ENCODE measurements at regions not wholly inside any gene's neighbourhood (a gene's known extent, or its start where the extent isn't known, plus 50 kb on each side); places are given as distances from the start of the nearest gene placed in this dataset.

DNA sequence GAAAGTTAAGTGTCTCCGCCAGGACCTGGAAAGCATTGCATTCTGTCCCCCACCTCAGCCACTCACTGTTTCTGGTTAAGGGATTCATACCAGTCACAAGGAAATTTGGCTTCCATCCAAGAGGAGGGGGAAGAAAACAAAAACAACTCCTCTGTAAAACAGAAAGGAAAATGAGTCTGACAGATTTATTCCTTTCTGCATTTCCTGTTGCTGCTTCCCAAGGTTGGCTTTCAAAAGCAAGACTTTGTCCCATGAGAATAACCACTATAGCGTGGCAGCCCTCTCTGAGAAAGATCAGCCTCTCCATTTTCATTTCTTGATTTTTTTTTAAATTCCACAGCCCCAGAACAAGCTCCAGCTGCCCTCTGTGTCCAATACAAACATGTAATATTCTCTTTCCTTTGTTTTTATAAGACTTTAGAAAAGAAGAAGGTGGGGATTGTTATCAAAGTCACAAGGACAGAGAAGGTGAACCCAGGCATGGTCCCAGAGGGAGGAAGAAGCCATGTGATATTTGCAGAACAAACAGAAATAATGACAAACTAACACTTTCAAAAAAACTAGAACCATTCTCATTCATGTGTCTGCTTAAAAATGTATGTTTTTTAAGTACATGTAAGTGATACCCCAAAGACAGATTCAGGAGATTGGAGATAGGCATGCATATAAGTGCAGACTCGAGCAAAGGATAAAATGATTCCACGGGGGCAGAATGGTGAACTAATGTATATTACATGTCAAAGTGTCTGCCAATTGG is 90.7 kb upstream of the DCLK2 start:
- TF ChIP-seq, protein P1, sequence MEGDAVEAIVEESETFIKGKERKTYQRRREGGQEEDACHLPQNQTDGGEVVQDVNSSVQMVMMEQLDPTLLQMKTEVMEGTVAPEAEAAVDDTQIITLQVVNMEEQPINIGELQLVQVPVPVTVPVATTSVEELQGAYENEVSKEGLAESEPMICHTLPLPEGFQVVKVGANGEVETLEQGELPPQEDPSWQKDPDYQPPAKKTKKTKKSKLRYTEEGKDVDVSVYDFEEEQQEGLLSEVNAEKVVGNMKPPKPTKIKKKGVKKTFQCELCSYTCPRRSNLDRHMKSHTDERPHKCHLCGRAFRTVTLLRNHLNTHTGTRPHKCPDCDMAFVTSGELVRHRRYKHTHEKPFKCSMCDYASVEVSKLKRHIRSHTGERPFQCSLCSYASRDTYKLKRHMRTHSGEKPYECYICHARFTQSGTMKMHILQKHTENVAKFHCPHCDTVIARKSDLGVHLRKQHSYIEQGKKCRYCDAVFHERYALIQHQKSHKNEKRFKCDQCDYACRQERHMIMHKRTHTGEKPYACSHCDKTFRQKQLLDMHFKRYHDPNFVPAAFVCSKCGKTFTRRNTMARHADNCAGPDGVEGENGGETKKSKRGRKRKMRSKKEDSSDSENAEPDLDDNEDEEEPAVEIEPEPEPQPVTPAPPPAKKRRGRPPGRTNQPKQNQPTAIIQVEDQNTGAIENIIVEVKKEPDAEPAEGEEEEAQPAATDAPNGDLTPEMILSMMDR (IDR thresholded peaks at IDR 0.05): no peak
- no peak for TF ChIP-seq EP300 (IDR thresholded peaks at IDR 0.05)
- TF ChIP-seq POLR2AphosphoS5 (IDR thresholded peaks at IDR 0.05): no peak
- TF ChIP-seq POLR2A (IDR thresholded peaks at IDR 0.05): no peak
